ENCODE measurements at regions not wholly inside any gene's neighbourhood (a gene's known extent, or its start where the extent isn't known, plus 50 kb on each side); places are given as distances from the start of the nearest gene placed in this dataset.
A peak's percentile ranks its signal among the peaks of the same experiment; 100 is the strongest.
"Not testable (repeated sequence)": the region's sequence is repeated elsewhere in the genome, so short reads cannot be mapped to it uniquely, and the experiment has no call there.

DNA sequence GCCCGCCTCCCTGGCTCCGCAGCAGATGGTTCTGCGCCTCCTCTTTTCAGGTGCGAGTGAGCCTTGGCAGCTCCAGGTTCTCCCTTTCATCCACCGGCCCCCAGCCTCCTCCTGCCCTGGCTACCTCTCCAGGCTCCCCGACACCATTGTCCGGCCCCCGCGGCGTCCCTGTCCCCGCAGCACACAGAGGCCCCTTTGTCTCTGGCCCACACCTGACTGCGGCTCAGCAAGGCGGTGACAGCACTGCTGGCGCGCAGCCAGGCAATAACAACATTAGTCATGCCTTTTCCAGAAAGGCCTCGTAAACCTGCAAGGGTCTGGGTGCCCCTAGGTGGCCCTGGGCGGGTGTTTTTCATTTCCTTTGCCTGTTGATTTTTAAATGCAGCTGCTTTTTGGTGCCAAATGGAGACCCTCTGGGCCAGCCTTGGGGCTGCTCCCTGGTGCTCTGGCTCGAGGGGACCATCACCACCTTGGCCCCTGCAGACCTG, 73.2 kb upstream of the MEDAG start:
- H3K27ac ChIP-seq (ENCODE audit: low read depth, low read length), result peak overlapping the region; percentile 44
- H2BK12ac ChIP-seq (ENCODE audit: low read length), result peak overlapping the region; percentile 29
- no peak overlapping the region for H4K12ac ChIP-seq (ENCODE audit: low read depth, low read length)
- H3K14ac ChIP-seq (ENCODE audit: low read length), result peak overlapping the region; percentile 11
- peaks cover 3% of the 10 kb centered on the region for H3K79me2 ChIP-seq (ENCODE audit: control insufficient read depth, insufficient read depth, low read length, poor library complexity)
- no peak overlapping the region for H3K4me2 ChIP-seq (ENCODE audit: low read length)
- no peak overlapping the region for H3K4ac ChIP-seq (ENCODE audit: low read depth, low read length)
- H4K91ac ChIP-seq (ENCODE audit: low read depth, low read length), result peak overlapping the region; percentile 91
- H3K36me3 ChIP-seq (ENCODE audit: control insufficient read depth in 1 of 2, insufficient read depth in 2 of 2, low read length in 2 of 2), result no peaks in the 10 kb centered on the region
- WGBS (ENCODE audit: extremely low coverage, insufficient coverage, insufficient read length), result no CpG with 5 or more reads among the region's 18 CpGs
- peaks cover 10 to 20% of the 10 kb centered on the region in 2 experiments for H3K4me1 ChIP-seq (ENCODE audit: control insufficient read depth in 1 of 2, insufficient read depth in 2 of 2, low read length in 2 of 2)
- H2AK5ac ChIP-seq (ENCODE audit: low read length), result no peak overlapping the region
- H2AFZ ChIP-seq (ENCODE audit: insufficient read depth, low read length, poor library complexity), result peak overlapping the region; percentile 39
- H3K79me1 ChIP-seq (ENCODE audit: low read length), result peaks cover 19% of the 10 kb centered on the region
- DNase-seq, result no peak
- peak overlapping the region; percentile 25 for H2BK5ac ChIP-seq (ENCODE audit: low read depth, low read length, poor library complexity)
- peak overlapping the region; percentile 59 for H4K8ac ChIP-seq (ENCODE audit: low read depth, low read length)
- no peak overlapping the region for H3K9ac ChIP-seq (ENCODE audit: low read length)
- H3K9me3 ChIP-seq (ENCODE audit: insufficient read depth, low read depth, low read length), result no peaks in the 10 kb centered on the region
- H3K27me3 ChIP-seq (ENCODE audit: insufficient read depth, low read length), result no peaks in the 10 kb centered on the region
- H3K4me3 ChIP-seq (ENCODE audit: low read depth, low read length), result no peak overlapping the region
- H3K18ac ChIP-seq (ENCODE audit: low read length), result no peak overlapping the region
- H2BK120ac ChIP-seq (ENCODE audit: insufficient read depth, low read length, poor library complexity), result peak overlapping the region; percentile 10
- no peak overlapping the region for H3K23ac ChIP-seq (ENCODE audit: low read length)

GRCh38 chr13:30835442-30835841, 70.6 kb upstream of the MEDAG start:
- no peak overlapping the region for H3K4me3 ChIP-seq (ENCODE audit: low read depth, low read length)
- no peak overlapping the region for H2AK5ac ChIP-seq (ENCODE audit: low read length)
- no peak overlapping the region for H2AFZ ChIP-seq (ENCODE audit: insufficient read depth, low read length, poor library complexity)
- no peak overlapping the region for H4K91ac ChIP-seq (ENCODE audit: low read depth, low read length)
- no peak overlapping the region for H3K27ac ChIP-seq (ENCODE audit: low read depth, low read length)
- H3K4ac ChIP-seq (ENCODE audit: low read depth, low read length), result no peak overlapping the region
- H3K79me2 ChIP-seq (ENCODE audit: control insufficient read depth, insufficient read depth, low read length, poor library complexity), result peaks cover 3% of the 10 kb centered on the region
- H3K18ac ChIP-seq (ENCODE audit: low read length), result no peak overlapping the region
- no peak overlapping the region for H2BK120ac ChIP-seq (ENCODE audit: insufficient read depth, low read length, poor library complexity)
- H3K23ac ChIP-seq (ENCODE audit: low read length), result no peak overlapping the region
- no peak overlapping the region for H2BK5ac ChIP-seq (ENCODE audit: low read depth, low read length, poor library complexity)
- H4K8ac ChIP-seq (ENCODE audit: low read depth, low read length), result no peak overlapping the region
- H3K4me1 ChIP-seq (ENCODE audit: control insufficient read depth in 1 of 2, insufficient read depth in 2 of 2, low read length in 2 of 2), result peaks cover 10 to 14% of the 10 kb centered on the region in 2 experiments
- H4K12ac ChIP-seq (ENCODE audit: low read depth, low read length), result no peak overlapping the region
- H3K9ac ChIP-seq (ENCODE audit: low read length), result no peak overlapping the region
- no peak for DNase-seq
- no peaks in the 10 kb centered on the region for H3K27me3 ChIP-seq (ENCODE audit: insufficient read depth, low read length)
- H2BK12ac ChIP-seq (ENCODE audit: low read length), result no peak overlapping the region
- peaks cover 15% of the 10 kb centered on the region for H3K79me1 ChIP-seq (ENCODE audit: low read length)
- no peak overlapping the region for H3K14ac ChIP-seq (ENCODE audit: low read length)
- H3K36me3 ChIP-seq (ENCODE audit: control insufficient read depth in 1 of 2, insufficient read depth in 2 of 2, low read length in 2 of 2), result no peaks in the 10 kb centered on the region
- H3K4me2 ChIP-seq (ENCODE audit: low read length), result no peak overlapping the region
- WGBS (ENCODE audit: extremely low coverage, insufficient coverage, insufficient read length), result no CpG with 5 or more reads among the region's 9 CpGs
- no peaks in the 10 kb centered on the region for H3K9me3 ChIP-seq (ENCODE audit: insufficient read depth, low read depth, low read length)

DNA sequence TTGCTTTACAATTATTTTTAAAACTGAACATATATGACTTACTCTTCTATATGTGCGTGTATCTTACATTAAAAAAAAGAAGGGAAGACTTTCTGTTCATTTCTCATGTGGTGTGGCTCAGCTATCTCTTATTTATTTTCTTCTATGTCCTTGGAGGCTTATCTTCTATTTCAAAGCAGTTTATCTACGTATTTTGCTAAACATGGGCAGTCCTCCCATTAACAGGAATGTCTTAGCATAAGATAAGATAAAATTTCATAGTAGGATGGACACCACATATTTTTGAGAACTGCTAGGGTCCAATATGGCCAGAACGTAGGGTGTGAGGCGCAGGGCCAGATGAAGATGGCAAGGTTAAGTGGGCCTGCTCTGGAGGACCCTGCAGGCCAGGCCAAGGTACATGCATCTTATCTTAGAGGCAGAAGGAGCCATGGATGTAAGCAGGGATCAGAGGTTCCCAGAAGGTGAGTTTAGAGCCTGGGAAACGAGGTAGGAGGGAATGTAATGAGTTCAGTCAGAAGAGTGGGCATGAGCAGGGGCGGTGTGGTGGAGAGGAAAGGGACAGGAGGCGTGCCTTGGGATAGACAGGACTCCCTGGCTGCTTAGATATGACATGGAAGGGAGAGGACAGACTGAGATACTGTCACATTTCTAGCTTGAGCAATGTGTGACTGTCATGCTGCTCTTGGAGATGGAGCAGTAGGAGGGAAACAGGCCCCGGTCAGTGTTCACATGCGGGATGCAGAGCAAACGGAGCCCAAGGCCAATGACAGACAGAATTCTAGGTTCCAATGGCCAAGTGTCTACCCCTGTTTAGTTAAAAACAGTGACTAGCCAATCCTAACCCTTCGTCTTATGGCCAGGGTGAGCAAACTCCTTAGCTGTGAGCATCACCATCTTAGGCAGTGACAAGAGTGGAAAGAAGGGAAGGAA, 68.6 kb upstream of the MEDAG start:
- Histone ChIP-seq H3K4ac (ENCODE audit: low read depth, low read length) (no peak overlapping the region), H4K91ac (ENCODE audit: low read depth, low read length) (peak overlapping the region; percentile 20), H3K9me3 (ENCODE audit: insufficient read depth, low read depth, low read length) (peaks cover 6% of the 10 kb centered on the region), H3K27ac (ENCODE audit: low read depth, low read length) (no peak overlapping the region), H2BK120ac (ENCODE audit: insufficient read depth, low read length, poor library complexity) (no peak overlapping the region), H3K4me1 (ENCODE audit: control insufficient read depth in 1 of 2, insufficient read depth in 2 of 2, low read length in 2 of 2) (peaks cover 10 to 15% of the 10 kb centered on the region in 2 experiments), H3K36me3 (ENCODE audit: control insufficient read depth in 1 of 2, insufficient read depth in 2 of 2, low read length in 2 of 2) (no peaks in the 10 kb centered on the region), H3K79me2 (ENCODE audit: control insufficient read depth, insufficient read depth, low read length, poor library complexity) (peaks cover 3% of the 10 kb centered on the region), H3K18ac (ENCODE audit: low read length) (no peak overlapping the region), H3K9ac (ENCODE audit: low read length) (no peak overlapping the region), H3K14ac (ENCODE audit: low read length) (no peak overlapping the region), H4K12ac (ENCODE audit: low read depth, low read length) (no peak overlapping the region), H3K4me2 (ENCODE audit: low read length) (no peak overlapping the region), H3K23ac (ENCODE audit: low read length) (no peak overlapping the region), H3K4me3 (ENCODE audit: low read depth, low read length) (no peak overlapping the region), H2AK5ac (ENCODE audit: low read length) (no peak overlapping the region), H3K79me1 (ENCODE audit: low read length) (peaks cover 12% of the 10 kb centered on the region), H4K8ac (ENCODE audit: low read depth, low read length) (no peak overlapping the region), H2BK12ac (ENCODE audit: low read length) (no peak overlapping the region), H2AFZ (ENCODE audit: insufficient read depth, low read length, poor library complexity) (no peak overlapping the region), H2BK5ac (ENCODE audit: low read depth, low read length, poor library complexity) (no peak overlapping the region), H3K27me3 (ENCODE audit: insufficient read depth, low read length) (no peaks in the 10 kb centered on the region)
- DNase-seq, result no peak
- WGBS (ENCODE audit: extremely low coverage, insufficient coverage, insufficient read length), result no CpG with 5 or more reads among the region's 11 CpGs

- WGBS (ENCODE audit: extremely low coverage, insufficient coverage, insufficient read length), result no CpG with 5 or more reads among the region's 30 CpGs
- not testable (repeated sequence) for H3K79me2 ChIP-seq (ENCODE audit: control insufficient read depth, insufficient read depth, low read length, poor library complexity); H3K79me1 ChIP-seq (ENCODE audit: low read length); H3K27me3 ChIP-seq (ENCODE audit: insufficient read depth, low read length); H3K4ac ChIP-seq (ENCODE audit: low read depth, low read length); H3K4me1 ChIP-seq (ENCODE audit: control insufficient read depth in 1 of 2, insufficient read depth in 2 of 2, low read length in 2 of 2); H3K4me2 ChIP-seq (ENCODE audit: low read length); H4K8ac ChIP-seq (ENCODE audit: low read depth, low read length); H3K27ac ChIP-seq (ENCODE audit: low read depth, low read length); H4K12ac ChIP-seq (ENCODE audit: low read depth, low read length); H2BK5ac ChIP-seq (ENCODE audit: low read depth, low read length, poor library complexity); H3K23ac ChIP-seq (ENCODE audit: low read length); H3K36me3 ChIP-seq (ENCODE audit: control insufficient read depth in 1 of 2, insufficient read depth in 2 of 2, low read length in 2 of 2); DNase-seq; H3K14ac ChIP-seq (ENCODE audit: low read length); H2AK5ac ChIP-seq (ENCODE audit: low read length); H3K9ac ChIP-seq (ENCODE audit: low read length); H4K91ac ChIP-seq (ENCODE audit: low read depth, low read length); H3K18ac ChIP-seq (ENCODE audit: low read length); H2BK120ac ChIP-seq (ENCODE audit: insufficient read depth, low read length, poor library complexity); H2BK12ac ChIP-seq (ENCODE audit: low read length); H3K4me3 ChIP-seq (ENCODE audit: low read depth, low read length); H2AFZ ChIP-seq (ENCODE audit: insufficient read depth, low read length, poor library complexity)
- peaks cover 24% of the 10 kb centered on the region for H3K9me3 ChIP-seq (ENCODE audit: insufficient read depth, low read depth, low read length)
These were observed 66.4 kb upstream of the MEDAG start for GRCh38 chr13:30839636-30840035.

Measured in trophoblast cell (in vitro differentiated cells and primary cell).